A673 (cell line): ENCODE measurements at regions not wholly inside any gene's neighbourhood (a gene's known extent, or its start where the extent isn't known, plus 50 kb on each side); places are given as distances from the start of the nearest gene placed in this dataset.

ENCODE experiments used
- BruUV-seq: library from RNA; stranded (reverse); fragments of 400-500 nt; replicated peaks from 2 replicates; lab custom pipeline; 2021; lab: Mats Ljungman, UMichigan
- CTCF ChIA-PET: fragments of 300-600 bp; sonication (Branson Sonifier 250); formaldehyde crosslinking; loops from one replicate; lab custom pipeline; 2022; ENCODE audit warnings: antibody characterized with exemption; lab: Charles Lee
- POLR2A ChIA-PET: fragments of 300-600 bp; sonication (Branson Sonifier 250); formaldehyde crosslinking; loops from one replicate; lab custom pipeline; 2022; ENCODE audit warnings: antibody characterized with exemption; ENCODE audit not compliant: low non-redundant PET; lab: Charles Lee
- DNase-seq: peaks from one replicate; pipeline ENCODE4 v3.0.0-alpha.2; 2015; ENCODE audit warnings: low spot score
- H3K27ac ChIP-seq: fragments of 200-600 bp; sonication (generic); 2 replicates; pipeline ENCODE4 v1.5.1; 2016; ENCODE audit warnings: mixed run types, low read depth, mild to moderate bottlenecking, mixed read lengths, antibody characterized with exemption, low read length; ENCODE audit not compliant: poor library complexity, severe bottlenecking
- H3K27me3 ChIP-seq: fragments of 200-600 bp; sonication (generic); replicated peaks from 2 replicates; pipeline ENCODE4 v1.6.1; 2017; ENCODE audit warnings: mixed run types, low read depth, mild to moderate bottlenecking, mixed read lengths, antibody characterized with exemption, low read length; ENCODE audit not compliant: insufficient read depth, poor library complexity
- H3K36me3 ChIP-seq: fragments of 200-600 bp; sonication (generic); 2 replicates; pipeline ENCODE4 v1.6.1; 2016; ENCODE audit warnings: mixed run types, mild to moderate bottlenecking, mixed read lengths, antibody characterized with exemption, low read length; ENCODE audit not compliant: insufficient read depth, poor library complexity, severe bottlenecking
- H3K4me1 ChIP-seq: fragments of 200-600 bp; sonication (generic); 2 replicates; pipeline ENCODE4 v1.6.1; 2017; ENCODE audit warnings: mixed run types, mild to moderate bottlenecking, mixed read lengths, antibody characterized with exemption, low read length; ENCODE audit not compliant: insufficient read depth, poor library complexity, severe bottlenecking
- H3K4me3 ChIP-seq: fragments of 200-600 bp; sonication (generic); 2 replicates; pipeline ENCODE4 v1.5.1; 2016; ENCODE audit warnings: low read depth, mixed run types, mild to moderate bottlenecking, mixed read lengths, low read length; ENCODE audit not compliant: poor library complexity, severe bottlenecking
- H3K9me3 ChIP-seq: fragments of 200-600 bp; sonication (generic); 2 replicates; pipeline ENCODE4 v1.6.1; 2016; ENCODE audit warnings: mixed run types, low read depth, mild to moderate bottlenecking, mixed read lengths, antibody characterized with exemption, low read length; ENCODE audit not compliant: poor library complexity, severe bottlenecking
- EZH2 ChIP-seq: fragments of 200-600 bp; sonication (generic); IDR thresholded peaks from 2 replicates; pipeline ENCODE4 v1.6.1; 2017; ENCODE audit warnings: borderline replicate concordance, low read depth, mild to moderate bottlenecking, mixed read lengths, antibody characterized with exemption, low read length; ENCODE audit not compliant: poor library complexity, severe bottlenecking
- intact Hi-C: fragments of 100-400 bp; cut with micrococcal nuclease; formaldehyde crosslinking; loops from one replicate; pipeline ENCODE4 v1.10.0; 2022; ENCODE audit not compliant: unreplicated experiment
- TF ChIP-seq, protein P1 (sequence below): fragments of 300-800, 200-600 bp; sonication (generic); conservative IDR thresholded peaks from 2 replicates; pipeline ENCODE4 v1.5.1; 2017; ENCODE audit warnings: low read depth, mild to moderate bottlenecking, antibody characterized with exemption, low read length, moderate library complexity, mixed read lengths

GRCh38 chr7:109772161-109772560 is 1202.5 kb downstream of the DNAJB9 start:
- intact Hi-C loops, result no loop called here
- CTCF ChIA-PET, result no interaction called here
- Histone ChIP-seq H3K27ac (no peak overlapping the region), H3K9me3 (no peaks in the 10 kb centered on the region), H3K4me3 (no peak overlapping the region), H3K36me3 (no peaks in the 10 kb centered on the region), H3K4me1 (no peaks in the 10 kb centered on the region), H3K27me3 (no peaks in the 10 kb centered on the region)
- POLR2A ChIA-PET, result no interaction called here
- no TSS peak for BruUV-seq
- TF ChIP-seq, protein P1, sequence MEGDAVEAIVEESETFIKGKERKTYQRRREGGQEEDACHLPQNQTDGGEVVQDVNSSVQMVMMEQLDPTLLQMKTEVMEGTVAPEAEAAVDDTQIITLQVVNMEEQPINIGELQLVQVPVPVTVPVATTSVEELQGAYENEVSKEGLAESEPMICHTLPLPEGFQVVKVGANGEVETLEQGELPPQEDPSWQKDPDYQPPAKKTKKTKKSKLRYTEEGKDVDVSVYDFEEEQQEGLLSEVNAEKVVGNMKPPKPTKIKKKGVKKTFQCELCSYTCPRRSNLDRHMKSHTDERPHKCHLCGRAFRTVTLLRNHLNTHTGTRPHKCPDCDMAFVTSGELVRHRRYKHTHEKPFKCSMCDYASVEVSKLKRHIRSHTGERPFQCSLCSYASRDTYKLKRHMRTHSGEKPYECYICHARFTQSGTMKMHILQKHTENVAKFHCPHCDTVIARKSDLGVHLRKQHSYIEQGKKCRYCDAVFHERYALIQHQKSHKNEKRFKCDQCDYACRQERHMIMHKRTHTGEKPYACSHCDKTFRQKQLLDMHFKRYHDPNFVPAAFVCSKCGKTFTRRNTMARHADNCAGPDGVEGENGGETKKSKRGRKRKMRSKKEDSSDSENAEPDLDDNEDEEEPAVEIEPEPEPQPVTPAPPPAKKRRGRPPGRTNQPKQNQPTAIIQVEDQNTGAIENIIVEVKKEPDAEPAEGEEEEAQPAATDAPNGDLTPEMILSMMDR, result no peak
- TF ChIP-seq EZH2, result no peak
- no peak for DNase-seq

DNA sequence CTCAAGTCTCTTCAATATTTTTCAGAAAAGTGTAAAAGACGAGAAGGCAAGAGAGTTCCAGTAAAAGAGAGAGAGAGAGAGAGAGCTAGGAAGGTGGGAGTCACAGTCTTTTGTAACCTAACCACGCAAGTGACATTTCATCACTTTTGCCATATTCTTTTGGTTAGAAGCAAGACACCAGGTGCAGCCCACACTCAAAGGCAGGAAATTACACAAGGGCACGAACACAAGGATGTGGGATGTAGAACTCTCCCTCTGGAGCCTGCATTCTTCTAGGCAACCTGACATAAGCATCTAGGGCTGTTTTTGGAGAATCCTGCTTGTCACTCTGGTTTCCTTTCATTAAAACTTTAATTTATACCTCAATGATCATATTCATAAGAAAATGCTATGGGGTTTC is 1213.1 kb downstream of the DNAJB9 start:
- no peak overlapping the region for H3K27ac ChIP-seq
- intact Hi-C loops, result no loop called here
- no peaks in the 10 kb centered on the region for H3K9me3 ChIP-seq
- ChIA-PET POLR2A (no interaction called here), CTCF (no interaction called here)
- no peak for DNase-seq
- no peaks in the 10 kb centered on the region for H3K4me1 ChIP-seq
- BruUV-seq, result no TSS peak
- H3K27me3 ChIP-seq, result no peaks in the 10 kb centered on the region
- no peaks in the 10 kb centered on the region for H3K36me3 ChIP-seq
- no peak overlapping the region for H3K4me3 ChIP-seq
- no peak for TF ChIP-seq EZH2

DNA sequence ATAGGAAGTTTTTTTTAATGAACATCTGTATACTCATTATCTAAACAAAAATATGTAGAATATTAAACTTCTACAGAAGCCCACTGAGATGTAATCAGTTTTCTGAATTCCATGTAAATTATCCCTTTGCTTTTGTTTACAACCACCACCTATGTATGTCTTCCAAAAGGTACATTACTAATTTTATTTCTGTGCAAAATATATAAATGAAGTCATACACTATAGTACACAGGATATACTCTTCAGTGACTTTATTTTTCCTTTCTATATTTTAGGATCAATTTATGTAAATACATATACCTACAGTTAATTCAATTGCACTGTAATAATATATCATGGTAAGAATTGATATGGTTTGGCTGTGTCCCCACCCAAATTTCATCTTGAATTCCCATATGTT is 1236.9 kb downstream of the DNAJB9 start:
- Histone ChIP-seq H3K9me3 (no peaks in the 10 kb centered on the region), H3K27ac (no peak overlapping the region), H3K27me3 (no peaks in the 10 kb centered on the region), H3K4me1 (no peaks in the 10 kb centered on the region), H3K36me3 (no peaks in the 10 kb centered on the region), H3K4me3 (no peak overlapping the region)
- BruUV-seq, result no TSS peak
- no peak for DNase-seq
- POLR2A ChIA-PET, result no interaction called here
- TF ChIP-seq EZH2, result no peak
- TF ChIP-seq, protein P1, result no peak
- CTCF ChIA-PET, result no interaction called here
- intact Hi-C loops, result no loop called here

GRCh38 chr7:109821156-109821555 is 1251.5 kb downstream of the DNAJB9 start:
- intact Hi-C loops, result no loop called here
- no TSS peak for BruUV-seq
- Histone ChIP-seq H3K27me3 (no peaks in the 10 kb centered on the region), H3K4me3 (no peak overlapping the region), H3K4me1 (no peaks in the 10 kb centered on the region), H3K27ac (no peak overlapping the region), H3K9me3 (peaks cover 4% of the 10 kb centered on the region), H3K36me3 (no peaks in the 10 kb centered on the region)
- CTCF ChIA-PET, result no interaction called here
- POLR2A ChIA-PET, result no interaction called here
- no peak for DNase-seq
- TF ChIP-seq, protein P1, result no peak
- TF ChIP-seq EZH2, result no peak
